GM19468 (cell line): ENCODE measurements at regions not wholly inside any gene's neighbourhood (a gene's known extent, or its start where the extent isn't known, plus 50 kb on each side); places are given as distances from the start of the nearest gene placed in this dataset.

Experiments
- ATAC-seq: cut with Tn5 transposase; IDR thresholded peaks from one replicate; pipeline ENCODE4 v1.9.1; 2021; ENCODE audit warnings: mild to moderate bottlenecking, moderate library complexity, moderate number of reproducible peaks; ENCODE audit not compliant: unreplicated experiment; ENCODE audit errors: extremely low read depth

DNA sequence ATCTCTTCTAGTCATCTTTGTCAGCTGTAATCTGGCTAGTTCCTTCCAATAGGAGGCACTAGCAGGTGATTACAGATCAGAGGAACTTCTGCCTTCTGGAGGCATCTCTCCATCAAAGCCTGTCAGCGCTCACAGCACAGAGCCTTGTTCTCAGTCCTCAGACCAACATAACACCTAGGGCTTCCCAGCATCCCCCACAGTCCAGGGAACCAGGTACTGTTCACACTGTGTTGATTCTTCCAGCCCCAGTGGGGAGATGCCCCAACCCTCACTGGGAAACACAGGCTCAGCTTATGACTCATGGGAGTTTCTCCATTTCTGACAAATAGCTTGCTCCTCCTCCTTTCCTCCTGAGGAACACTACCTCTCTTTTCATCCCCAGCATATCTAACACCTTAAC is 601.7 kb downstream of the CBLN2 start:
- ATAC-seq, result no peak

DNA sequence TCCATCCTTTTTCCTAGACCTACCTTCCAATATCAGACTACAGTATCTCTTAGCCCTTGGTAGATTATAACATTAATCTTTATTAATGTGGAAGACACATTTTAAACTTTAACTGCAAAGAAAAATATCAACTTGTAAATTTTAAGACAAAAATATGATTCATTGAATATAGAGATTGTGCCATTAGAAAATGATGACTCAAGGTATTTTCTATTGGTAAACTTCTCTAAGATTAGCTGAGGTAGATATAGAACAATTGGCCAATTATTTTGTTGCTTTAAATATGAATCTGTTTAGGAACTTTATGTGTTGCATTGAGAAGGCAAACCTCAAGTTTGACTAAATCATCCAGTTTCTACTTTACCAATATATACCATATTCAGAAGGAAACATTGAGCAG is 604.7 kb downstream of the CBLN2 start:
- ATAC-seq, result no peak

GRCh38 chr18:71936744-71937143 is 607.4 kb downstream of the CBLN2 start:
- no peak for ATAC-seq

DNA sequence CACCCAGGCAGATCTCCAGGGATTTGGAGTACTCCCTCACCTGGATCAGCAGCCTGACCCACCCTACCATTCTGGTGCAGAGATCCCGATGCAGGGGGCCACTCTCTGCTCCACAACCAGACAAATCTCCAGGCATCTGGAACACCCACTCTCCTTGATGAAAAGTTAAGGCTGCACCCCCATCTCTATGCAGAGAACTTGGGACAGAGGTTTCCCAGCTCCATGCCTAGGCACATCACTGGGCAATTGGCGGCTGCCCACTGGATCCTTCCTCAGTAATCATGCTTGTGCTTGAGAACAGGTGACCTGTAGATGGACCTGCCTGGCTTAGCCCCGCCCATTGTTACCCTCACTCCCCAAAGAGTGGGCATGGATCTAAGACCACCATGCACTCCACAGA is 624.9 kb downstream of the CBLN2 start:
- ATAC-seq, result no peak

DNA sequence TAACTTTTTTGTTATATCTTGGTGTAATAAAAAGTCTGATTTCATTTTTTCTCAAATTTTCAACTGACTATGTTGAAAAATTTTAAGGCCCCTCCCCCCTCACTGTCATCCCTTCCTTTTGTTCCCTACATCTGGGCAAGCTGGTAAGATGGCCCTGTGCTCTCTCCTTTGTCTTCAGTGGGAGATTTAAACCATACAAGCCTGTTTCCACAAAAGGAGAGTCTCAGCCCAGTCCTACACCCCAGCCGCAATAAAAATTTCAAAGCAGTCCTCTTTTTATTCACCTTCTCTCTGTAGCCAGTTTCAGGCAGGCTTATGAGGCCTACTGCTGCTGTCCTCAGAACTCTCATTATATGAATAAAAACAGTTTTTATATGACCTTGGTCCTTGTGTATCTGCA is 630.5 kb downstream of the CBLN2 start:
- ATAC-seq, result no peak

GRCh38 chr18:71902482-71902881 is 641.7 kb downstream of the CBLN2 start:
- ATAC-seq, result no peak

DNA sequence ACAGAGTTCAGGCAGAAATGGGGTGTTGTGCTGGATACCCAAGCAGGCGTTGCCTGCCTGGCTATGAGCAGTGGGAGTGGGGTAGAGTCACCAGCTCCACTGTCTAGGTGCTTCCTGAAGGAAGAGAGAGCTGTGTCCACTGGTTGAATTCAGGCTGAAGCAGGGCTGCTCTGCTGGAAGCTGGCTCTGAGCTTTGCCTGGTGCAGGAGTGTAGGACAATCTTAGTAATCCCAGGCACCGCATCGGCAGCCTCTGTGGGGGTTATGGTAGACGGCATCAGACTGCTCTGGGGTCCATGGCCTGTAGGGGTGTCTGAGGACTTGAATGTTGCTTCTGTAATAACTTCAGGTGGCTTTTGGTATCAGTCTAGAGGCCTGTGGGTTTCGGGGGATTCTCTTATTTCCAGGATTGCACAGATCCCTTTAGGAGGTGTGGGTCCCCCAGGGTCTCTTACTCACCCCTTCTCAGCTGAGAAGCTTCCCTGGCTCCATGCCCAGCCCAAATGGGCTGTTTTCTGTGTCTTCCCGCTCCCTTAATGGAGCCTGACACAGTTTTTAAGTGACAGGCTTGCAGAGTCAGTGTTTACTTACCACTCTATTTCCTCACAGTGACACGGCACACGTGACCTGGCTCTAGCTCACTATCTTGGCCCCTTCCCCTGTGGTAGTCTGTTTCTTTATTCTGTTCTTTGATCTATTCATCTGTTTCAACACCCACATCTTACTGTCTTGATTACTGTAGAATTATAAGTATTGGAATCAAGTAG is 644.3 kb downstream of the CBLN2 start:
- no peak for ATAC-seq

DNA sequence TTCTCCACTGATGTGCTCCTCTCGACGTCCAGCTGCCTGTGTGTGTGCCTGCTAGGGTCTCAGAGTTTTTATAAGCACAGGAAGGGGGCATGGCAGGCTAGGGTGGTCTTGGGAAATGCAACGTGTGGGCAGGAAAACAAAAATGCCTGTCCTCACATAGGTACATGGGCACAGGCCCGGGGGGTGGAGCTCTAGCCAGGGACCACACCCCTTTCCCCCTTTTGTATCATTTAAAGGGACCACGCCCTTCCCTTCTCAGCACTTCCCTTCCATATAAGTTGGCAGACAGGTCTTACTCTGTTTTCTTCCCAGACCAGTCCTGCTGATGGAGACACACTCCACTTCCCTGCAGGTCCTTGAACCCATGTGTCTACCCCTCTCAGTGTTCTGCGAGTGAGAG is 645.0 kb downstream of the CBLN2 start:
- ATAC-seq, result no peak

DNA sequence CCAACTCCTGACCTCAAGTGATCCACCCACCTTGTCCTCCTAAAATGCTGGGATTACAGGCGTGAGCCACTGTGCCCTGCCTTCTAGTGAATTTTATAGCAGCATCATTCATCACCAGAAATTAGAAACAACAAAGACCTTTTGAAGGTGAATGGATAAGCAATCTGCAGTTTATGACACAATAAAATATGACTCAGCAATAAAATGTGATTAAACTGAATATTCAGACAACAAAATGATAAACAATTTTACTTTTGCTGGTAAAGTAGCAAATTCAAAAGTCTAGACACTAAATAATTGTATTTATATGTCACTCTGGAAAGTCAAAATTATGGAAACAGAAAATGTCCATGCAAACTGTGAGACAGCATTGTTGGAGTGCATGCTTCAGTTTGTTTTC is 656.6 kb downstream of the CBLN2 start:
- ATAC-seq, result no peak

DNA sequence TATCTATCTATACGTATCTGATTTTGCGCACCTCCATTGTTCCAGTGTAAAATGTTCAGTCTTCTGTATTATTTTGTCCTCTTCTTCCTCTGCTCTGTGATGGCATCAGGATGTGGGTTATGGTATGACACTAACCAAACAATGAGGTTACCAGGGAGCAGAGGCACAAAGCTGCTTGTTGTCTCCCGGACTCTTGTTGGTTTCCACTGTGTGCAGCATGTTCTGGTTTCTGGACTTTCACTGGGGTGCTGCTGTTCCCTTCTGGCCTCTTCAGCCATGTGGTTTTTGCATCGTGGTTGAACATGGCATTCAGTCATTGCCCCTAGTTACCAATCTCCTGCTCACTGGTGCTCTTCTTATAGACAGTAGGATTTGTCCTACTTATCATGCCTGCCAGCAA is 665.9 kb downstream of the CBLN2 start:
- no peak for ATAC-seq

DNA sequence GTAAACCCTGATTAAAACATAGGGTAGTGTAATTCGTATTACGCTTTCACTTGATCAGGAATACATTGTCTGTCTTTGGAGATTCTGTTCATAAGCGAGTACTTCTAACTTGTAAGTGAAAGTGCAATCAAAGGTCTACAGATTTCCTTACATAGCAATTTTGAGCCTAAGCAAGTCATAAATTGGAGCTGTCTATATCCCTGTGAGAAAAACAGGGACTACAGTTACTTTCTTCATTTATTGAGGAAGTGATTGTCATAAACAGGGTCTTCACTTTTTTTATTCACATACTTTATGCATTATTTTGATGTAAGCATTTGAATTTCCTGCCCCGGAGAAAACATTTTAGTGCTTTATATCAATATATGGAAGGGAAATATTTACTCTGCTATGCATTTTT is 670.4 kb downstream of the CBLN2 start:
- ATAC-seq, result no peak

DNA sequence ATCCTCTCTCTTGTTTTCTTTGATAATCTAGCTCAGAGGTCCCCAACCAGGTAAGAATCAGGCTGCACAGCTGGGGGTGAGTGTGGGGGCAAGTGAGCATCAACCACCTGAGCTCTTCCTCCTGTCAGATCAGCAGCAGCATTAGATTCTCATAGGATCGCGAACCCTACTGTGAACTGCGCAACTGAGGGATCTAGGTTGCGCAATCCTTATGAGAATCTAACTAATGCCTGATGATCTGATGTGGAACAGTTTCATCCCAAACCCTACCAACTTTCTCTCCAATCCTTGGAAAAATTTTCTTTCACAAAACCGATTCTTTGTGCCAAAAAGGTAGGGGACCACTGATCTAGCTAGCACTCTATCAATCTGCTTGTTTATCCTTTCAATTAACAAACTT is 678.3 kb downstream of the CBLN2 start:
- ATAC-seq, result no peak

DNA sequence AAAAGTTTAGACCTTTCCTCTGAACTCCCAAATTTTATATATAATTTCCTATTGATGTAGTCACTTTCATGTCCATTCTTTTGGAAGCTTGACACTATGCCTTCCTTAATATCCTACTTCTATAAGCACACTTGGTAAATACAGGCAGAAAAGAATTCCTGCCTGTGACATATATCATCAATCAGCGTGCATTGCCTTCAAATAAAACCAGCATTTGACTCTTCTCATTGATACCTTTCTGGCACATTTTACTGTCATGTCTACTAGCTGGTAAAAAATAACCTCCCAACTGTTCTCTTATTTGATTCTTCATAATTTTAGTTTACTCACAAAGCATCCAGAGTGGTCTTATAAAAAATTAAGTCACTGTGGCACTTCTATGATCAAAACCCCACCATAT is 693.5 kb downstream of the CBLN2 start:
- ATAC-seq, result no peak

- ATAC-seq, result no peak
These were observed 694.7 kb downstream of the CBLN2 start for GRCh38 chr18:71849407-71849806.

DNA sequence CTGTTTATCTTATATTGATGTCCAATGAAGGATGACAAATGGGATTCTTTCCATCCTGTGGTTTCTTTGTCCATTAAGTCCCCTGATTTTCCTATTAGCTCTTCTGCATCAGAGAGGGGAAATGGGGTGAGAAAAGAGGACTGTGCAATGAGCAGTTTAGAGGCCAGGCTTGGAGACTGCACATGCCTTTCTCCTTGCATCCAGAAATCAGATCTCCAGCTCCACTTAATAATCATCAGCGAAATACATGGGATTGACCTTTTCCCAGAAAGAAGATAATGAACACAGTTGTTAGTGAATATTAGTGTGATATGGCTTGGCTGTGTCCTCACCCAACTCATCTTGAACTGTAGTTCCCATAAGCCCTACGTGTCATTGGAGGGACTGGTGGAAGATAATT is 697.4 kb downstream of the CBLN2 start:
- no peak for ATAC-seq

DNA sequence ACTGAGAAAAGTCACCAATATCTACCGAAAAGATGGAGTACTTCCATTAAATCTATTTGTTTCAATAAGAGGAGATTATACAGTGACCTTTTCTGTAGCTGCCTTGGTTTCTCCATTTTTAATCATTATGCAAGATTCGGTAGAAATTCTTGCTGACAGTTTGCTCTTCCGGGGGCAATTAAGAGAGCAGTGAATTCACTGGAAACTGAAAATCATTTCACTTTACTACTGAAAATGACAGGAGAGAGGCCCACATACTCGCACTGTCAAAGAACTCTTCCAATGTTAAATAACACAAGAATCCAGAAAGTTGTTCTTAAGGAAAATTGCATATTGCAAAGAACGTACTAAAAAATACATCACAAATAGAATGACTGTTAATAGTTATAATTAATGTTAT is 699.3 kb downstream of the CBLN2 start:
- ATAC-seq, result no peak

- no peak for ATAC-seq
These were observed 701.5 kb downstream of the CBLN2 start for GRCh38 chr18:71842666-71843065.

GRCh38 chr18:71837547-71837946 is 706.6 kb downstream of the CBLN2 start:
- no peak for ATAC-seq

GRCh38 chr18:71832946-71833617 is 711.1 kb downstream of the CBLN2 start:
- no peak for ATAC-seq

DNA sequence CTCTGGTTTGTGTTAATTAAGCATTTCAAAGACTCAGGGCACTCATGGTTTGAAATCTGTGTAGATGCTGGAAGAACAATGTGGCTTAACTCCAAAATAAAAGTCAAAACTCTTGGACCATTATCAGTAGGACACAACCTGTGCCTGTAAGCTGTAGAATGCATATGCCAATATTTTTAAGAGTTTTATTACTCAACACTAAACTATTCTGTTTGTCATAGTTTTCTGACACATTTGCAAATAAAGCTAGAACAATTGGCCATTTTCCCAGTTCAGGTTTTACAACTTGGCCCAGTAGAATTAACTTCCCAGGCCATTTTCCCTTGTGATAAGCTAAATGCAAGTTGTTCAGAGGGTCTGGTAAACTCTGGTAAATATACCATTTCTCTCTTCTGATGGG is 713.1 kb downstream of the CBLN2 start:
- ATAC-seq, result no peak

- ATAC-seq, result no peak
These were observed 716.8 kb downstream of the CBLN2 start for GRCh38 chr18:71827301-71827700.

DNA sequence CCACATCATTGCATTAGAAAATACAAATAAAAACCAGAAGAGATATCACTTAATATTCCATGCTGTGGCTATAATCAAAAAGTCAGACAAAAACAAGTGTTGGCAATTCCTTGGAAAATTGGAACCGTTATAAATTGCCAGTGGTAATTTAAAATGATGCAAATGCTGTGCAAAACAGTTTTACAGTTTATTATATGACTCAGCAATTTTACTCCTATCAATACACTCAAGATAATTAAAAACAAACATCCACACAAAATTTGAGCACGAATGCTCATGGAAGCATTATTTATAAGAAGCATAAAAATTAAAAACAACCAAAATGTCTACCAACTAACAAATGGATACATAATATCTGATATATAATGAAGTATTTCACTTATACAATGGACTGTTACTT is 728.8 kb downstream of the CBLN2 start:
- ATAC-seq, result no peak
